HG03280 (cell line): ENCODE measurements at regions not wholly inside any gene's neighbourhood (a gene's known extent, or its start where the extent isn't known, plus 50 kb on each side); places are given as distances from the start of the nearest gene placed in this dataset.

ENCODE experiments used
- ATAC-seq: cut with Tn5 transposase; IDR thresholded peaks from one replicate; pipeline ENCODE4 v1.9.1; 2021; ENCODE audit warnings: mild to moderate bottlenecking, moderate library complexity; ENCODE audit not compliant: unreplicated experiment

DNA sequence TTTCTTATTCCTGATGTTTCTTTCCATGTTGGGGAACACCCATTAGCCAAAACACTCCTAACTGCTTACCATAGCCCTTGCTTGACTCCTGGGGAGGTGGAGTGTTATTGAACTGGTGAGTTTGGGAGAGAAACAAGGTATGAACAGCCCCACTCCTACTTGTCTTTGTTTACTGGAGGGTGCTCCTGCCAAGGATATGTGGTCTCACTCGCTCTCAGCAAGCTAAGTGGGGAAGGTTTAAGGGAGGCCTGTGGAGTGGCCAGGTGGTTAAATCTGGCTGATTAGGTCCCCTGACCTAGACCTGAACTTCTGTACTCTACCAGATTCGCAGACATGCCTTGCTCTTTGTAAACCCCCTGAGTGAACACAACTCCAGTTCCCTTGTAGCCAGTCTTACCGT, 300.1 kb downstream of the PTEN start:
- ATAC-seq, result no peak

DNA sequence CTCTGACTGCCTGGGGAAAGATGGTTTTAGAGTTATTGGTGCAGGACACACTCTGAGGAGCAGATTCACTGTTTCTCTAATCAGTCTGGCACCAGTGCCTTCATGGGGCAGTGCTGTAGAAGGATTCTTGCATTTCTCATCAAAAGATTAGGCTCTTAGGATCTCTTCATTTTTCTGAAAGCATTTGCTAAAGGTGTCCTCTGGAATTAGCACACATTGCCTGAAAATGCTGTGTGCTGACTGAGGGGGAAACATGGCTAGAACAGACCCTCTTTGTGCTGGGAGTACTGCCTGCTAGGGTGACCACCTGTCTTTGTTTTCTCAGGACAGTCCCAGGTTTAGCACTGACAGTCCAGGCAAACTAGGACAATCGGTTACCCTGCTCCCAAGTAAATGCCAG, 301.0 kb downstream of the PTEN start:
- ATAC-seq, result no peak

DNA sequence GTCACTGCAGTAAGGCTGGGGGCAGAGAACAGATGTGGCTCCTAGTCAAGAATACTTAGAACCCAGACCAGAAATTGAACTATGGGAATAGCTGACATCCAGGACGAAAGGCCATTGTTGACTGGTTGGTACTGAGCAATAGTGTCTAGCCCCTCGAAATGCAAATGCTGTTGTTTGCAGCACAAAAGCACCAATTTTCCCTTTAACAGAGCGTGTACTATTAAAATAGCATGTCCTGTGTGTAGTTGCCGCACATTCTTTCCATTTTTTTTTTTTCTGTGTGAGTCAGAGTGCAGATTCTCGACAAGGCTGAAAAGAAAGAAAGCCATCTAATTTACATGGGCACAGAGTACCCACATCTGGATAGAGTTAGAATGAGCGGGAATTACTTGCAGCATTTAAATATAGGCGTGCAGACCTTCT, 302.4 kb downstream of the PTEN start:
- ATAC-seq, result no peak

DNA sequence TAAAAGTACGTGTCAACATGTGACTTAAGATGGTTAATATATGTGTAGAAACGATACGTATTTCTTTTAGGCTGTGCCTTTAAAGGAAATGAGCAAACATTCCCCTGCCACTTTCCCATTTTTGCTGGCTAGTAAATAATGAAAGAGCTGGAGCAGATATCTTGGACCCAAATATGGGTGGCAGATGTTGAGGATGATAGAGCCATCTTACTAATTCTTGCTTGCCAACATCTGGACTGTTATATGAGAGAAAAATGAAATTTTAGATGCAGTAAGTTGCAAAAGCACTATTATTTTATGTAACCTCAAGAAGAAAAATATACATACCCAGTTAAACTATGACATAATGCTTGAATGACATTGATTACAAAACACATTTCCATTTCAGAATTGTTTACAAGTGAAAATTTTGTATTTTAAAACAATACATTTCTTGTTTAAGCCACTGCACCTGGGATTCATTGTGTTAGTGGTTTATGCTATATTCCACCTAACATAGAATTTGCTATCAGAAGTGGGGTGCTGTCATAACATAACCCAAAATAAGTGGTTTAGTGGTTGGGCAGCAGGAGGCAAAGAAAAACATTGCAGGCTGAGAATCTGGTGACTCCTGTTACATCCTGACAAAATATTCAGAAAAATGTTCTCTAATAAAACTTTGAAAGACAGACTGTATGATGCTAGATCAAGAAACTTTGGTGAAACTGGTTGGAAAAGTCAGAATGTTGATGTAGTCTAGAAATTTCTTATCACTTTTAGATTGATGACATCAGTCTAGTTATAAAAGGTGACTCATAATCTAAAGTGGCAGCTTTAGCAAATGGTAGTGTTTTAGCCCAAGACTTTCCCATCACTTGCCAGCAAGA, 305.0 kb downstream of the PTEN start:
- no peak for ATAC-seq

DNA sequence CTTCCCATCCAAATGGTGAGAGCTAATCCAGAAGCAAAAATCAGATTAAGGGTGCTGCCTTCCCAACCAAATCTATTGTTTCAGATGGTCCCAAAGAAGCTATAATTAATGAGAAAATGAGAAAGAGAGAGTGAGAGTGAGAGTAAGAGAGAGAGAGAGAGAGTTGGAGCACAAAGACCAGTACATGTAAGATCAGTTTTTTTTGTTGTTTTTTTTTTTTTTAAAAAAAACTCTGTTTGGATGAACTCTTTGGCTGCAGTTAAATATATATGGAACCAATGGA, 305.6 kb downstream of the PTEN start:
- ATAC-seq, result no peak

DNA sequence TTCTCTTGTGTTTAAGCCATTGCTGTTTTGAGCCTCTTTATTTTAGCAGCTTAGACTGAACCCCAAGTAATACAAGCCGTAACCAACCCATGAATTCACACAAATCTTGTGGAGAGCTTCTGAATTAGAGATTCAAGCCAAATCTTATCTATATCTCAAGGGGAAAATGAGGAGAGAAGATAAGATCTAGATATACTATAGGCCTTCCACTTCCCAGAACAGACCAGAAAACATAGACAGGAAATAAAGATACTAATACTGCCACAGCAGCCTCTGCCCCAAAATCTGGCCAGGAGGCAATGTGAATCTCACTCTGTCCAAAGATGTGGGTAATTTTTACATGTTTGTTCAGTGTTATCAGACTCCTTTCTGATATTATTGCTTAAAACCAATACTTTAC, 307.2 kb downstream of the PTEN start:
- no peak for ATAC-seq

DNA sequence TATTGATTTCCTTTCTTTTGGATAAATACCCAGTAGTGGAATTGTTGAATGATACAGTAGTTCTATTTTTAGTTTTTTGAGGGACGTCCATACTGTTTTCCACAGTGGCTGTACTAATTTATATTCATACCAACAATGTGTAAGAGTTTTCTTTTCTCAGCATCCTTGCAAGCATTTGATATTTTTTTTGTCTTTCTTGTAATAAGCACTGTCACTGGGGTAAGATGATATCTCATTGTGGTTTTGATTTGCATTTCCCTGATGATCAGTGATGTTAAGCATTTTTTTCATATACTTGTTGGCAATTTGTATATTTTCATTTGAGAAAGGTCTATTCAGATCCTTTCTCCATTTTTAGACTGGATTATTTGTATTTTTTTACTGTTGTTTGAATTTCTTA, 308.7 kb downstream of the PTEN start:
- no peak for ATAC-seq

DNA sequence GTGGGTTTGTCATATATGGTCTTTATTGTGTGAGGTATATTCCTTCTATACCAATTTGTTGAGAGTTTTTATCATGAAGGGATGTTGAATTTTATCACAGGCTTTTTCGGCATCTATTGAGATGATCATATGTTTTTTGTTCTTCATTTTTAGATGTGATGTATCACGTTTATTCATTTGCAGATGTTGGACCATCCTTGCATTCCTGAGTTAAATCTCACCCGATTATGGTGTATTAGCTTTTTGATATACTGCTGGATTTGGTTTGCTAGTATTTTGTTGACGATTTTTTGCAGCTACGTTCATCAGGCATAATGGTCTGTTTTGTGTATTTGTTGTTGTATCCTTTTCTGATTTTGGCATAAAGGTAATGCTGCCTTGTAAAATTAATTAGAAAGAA, 311.0 kb downstream of the PTEN start:
- no peak for ATAC-seq

DNA sequence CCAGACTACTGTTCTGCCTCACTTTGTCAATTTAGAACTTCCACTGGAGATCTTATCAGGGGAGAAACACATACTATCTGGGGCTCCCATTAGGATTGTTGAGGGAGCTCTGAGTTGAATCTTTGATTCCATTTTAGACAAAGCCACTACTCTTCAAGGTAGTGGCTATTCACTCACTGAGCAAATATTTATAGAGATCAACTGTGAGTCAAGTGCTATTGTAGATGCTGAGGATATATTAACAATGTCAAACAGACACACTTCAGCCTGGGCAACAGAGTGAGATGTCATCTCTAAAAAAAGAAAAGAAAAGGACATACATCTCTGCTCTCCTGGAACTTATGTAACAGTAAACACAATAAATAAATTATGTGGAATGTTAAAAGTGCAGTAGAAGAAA, 315.3 kb downstream of the PTEN start:
- ATAC-seq, result no peak

DNA sequence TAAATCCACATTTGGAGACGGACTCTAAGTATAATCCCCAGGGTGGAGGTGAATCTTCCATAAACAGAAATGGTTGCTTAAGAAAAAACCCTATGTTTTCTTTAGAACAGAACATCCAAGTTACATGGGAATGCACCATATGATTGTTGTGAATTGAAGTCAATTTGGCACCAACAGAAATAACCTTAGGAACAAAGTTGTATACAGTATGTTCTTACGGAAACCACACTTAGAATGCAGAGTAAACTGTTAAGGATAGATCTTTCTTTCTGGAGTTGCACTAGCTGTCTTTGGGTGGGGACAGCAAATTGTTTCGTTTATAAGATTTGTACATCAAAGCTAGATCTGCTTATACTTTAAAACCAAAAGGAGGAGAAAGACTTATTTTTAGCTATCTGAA, 316.4 kb downstream of the PTEN start:
- ATAC-seq, result no peak

DNA sequence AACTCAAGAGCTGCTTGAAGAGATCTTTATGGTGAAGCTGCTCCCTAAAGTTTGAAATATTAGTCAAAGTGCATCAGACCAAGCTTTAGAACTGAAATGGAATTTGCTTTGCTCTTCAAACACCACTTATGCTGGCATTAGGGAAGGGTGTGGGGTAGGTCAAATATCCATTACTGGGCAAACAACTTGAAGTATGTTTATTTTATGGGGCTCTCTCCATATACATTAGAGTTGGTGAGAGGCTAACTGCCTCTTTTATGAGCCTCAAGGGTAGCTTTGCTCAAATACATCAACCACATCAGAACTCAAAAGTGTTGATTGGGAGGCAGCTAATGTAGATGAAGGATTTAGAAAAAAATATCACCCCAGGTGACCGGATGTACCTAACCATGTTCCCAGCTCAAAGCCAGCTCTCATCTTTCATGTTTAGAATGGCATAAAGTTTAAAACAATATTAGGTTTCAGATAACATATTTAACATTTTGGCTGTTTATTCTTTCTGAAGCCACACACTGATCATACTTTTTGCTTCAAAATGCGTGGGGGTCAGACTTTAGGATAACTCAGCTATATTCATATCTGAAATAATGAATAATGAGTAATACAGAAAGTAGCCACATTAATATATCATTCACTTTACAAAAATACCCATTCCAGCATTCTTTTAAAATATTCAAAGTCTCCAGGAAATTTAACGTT, 318.6 kb downstream of the PTEN start:
- no peak for ATAC-seq

DNA sequence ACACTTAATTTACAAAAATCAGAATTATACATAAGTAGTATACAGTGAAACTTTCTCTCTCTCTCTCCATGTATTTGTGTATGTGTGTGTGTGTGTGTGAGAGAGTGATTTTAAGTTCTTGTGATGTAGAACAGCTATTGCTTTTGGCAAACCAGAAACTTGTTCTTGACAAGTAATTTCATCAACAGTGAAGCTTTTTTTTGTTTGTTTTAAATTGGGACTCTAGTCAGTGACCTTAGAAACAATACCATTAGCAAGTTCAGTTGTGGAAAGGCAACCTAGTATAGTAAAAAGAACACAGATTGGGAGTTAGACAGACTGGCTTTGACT, 319.1 kb downstream of the PTEN start:
- ATAC-seq, result no peak

DNA sequence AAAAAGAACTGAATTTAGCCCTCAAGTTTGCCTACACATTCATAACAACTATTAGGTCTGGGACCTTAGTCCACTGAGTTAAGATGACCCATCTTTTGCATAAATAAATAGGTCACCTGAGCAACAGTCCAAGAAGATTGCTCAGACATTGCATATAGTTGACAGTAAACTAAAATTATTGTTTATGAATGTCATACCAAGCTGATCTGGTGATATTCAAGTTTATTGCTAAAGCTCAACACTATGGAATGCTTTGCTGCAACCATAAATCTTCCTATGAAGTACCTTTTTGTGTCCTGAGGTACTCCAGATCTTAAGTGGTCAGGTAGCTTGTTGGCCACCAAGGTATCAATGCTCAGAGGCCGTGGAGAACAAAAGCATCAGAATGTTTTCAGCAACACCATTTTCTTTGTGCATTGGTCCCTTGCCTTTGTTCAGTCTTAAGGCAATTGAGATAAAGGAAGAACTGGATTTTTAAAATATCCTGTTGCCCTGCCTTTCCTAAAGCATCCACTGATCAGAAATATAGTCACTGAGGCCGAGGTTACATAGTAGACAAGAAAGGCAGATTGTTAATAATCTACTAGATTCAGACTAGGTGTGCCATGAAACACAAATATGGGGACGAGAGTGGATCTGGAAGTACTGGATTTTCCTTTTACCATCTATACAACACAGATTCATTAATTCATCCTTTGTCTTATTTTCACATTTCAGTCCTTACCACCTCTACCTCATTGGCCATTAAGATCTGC, 321.3 kb downstream of the PTEN start:
- ATAC-seq, result no peak

DNA sequence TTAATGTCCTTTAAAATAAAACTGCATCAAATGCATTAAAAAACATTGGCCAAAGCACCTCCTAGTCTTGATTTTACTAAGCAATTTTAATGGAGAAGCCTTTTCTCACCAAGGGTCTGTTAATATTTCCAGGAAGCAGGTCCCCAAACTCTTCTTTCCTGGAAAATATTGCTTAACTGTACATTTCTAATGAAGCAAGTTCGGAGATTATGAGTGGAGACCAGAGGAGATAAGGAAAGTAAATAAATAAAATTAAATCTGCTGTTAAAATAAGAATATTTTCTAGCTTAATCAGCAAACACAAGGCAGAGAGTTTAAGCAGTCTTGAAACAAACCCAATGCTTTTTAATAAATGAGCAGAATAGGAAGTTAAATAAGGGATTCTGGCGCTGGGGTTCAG, 322.4 kb downstream of the PTEN start:
- ATAC-seq, result no peak

DNA sequence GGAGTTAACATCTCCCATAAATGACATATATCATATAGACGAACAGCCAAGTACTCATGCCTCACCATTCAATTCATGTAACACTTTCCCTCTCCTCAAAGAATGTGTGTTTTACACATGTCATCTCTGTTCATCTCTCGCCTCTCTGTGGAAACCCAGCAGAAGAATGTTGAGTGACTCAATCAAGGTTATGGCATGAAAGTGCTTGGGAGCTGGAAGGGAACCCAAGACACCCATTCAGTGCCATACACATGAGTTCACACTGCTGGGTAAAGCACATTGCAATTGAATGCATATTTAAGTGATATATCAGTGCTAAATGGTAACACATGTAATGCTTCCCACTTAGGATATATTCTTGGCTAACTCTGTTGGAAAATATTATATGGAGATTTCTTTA, 322.9 kb downstream of the PTEN start:
- ATAC-seq, result no peak

DNA sequence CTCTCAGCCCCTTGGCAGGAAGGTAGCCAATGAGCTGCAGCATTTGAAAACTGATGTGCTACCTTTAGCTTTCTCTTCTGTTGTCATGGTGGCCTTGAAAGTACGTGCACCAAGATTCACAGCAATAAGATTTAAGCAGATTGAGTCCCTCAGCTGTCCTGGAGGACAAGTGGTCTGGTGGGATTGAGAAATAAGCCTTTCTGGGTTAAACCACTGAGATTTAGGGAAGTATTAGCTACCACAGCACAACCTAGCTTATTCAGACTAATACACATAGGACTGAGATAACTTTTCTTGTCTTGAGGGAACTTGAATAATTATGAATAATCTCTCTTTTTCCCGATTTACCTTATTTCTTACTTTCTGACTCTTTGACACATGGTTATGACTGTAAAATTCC, 324.0 kb downstream of the PTEN start:
- no peak for ATAC-seq

DNA sequence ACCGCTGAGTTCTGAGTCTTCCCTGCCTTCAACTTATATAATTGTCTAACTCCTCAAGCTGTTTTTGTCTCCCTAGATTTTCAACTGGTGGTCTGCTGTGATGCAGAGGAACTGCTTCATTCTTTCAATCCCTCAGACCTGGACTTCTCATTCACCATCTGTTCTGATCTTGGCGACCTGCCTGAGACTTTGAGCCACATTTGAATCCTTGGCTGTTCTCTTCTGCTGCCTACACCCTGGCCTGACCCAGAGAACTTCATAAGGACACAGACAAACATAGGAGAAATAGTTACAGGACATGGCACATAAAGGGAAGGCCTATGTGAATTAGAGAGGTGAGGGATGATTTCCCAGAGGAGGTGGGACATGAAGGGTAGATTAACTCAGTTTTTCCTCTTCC, 326.7 kb downstream of the PTEN start:
- ATAC-seq, result no peak

DNA sequence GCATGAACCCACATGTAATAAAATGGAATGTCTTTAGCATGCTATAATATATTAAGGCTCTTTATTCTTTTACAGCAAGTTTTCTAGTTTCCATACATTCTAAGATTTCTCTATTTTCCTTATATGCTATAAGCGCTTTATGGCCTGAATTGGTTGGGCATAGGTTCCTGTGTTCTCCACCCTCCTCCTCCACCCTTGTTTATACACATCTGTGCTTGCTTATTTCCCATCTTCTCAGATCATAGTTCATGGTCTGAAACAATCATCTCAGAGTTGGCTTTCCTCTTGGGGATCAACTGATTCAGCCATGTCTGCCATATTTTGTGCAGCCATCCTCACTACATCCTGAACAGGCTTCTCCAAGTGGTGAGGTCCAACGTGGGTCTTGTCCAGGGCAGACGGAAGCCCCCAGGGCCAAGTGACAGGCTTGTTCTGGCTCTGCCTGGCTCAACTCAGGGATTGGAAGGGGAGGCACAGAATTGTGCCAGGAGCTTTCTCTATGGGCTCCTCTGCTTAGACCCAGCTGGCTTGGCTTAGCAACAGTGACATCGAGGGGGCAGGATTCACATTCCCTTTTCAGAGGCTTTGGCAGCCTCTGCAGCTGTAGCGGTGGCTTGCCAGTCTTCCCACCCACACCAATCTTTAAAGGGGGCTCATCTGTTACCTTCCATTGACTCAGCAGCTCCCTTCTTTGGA, 327.3 kb downstream of the PTEN start:
- no peak for ATAC-seq

DNA sequence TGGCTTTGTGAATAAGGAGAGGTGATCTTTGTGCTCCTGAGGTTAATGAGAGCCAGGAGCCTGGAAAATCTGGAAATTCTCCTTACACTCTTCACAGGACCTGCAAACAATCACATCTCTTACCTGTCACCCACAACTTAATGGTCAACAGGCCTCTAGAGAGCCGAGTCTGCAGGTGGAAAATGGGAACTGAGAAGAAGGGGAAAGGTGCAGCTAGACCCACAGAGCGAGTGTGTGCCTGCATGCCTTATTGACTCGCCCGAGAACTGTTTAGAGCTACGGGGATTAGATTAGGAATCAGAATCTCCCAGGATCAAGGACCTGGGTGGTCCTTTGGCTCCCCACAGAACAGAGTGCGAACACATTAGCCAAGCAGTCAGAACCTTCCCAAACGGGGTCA, 329.6 kb downstream of the PTEN start:
- ATAC-seq, result no peak

DNA sequence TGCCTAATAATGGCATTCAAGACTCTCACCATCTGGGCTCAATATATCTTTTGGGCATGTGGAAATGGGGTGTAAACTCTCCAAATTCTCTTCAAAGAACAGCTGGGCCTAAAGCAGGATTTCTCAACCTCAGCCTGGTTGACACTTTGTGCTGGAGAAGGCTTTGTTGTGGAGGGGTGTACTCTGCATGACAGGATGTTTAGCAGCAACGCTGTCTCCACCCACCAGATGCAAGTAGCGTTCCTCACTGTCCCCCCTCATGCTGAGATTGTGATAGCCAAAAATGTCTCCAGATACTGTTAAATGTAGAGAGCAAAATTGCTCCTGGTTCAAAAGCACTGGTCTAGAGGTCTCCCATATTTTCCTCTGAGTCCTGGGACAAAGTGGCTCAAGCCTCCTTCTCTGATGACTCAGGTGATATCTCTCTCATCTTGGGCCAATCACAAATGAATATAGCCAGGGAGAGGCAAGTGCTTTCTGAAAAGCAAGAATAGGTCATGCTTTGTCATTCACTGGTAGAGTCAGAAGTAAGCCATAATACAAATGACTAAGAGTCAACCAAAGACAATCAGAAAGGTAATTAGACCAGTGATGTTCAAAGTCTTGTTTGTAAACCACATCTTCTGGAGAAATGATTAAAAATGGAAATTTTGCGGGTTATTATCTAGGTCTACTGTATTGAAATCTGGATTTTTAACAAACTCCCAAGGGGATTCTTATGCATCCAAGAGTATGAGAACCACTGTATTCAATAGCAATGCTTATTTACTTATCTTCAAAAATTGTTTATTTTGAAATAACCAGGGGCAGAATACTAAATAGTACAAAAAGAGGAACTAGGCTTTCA, 330.8 kb downstream of the PTEN start:
- ATAC-seq, result no peak

DNA sequence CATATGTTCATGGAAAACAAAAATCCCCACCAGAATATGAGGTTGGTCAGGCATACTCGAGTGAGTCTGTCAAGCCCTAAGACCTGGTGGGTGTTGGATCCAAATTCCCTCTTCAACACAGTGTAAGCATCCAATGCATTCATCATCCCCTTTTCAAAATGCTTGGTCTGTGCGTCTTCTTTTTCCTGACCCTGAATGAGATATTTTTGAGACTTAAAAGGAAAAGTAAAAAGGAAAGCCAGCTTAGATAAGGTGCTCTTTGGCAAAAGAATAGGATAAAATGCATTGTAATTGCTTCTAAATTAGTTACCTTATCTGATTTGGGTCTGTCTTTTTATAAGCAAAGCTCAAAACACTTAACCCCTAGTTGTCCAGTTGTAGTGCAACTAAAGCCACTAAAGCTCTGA, 331.5 kb downstream of the PTEN start:
- no peak for ATAC-seq
